HG03354 (cell line): ENCODE measurements at regions not wholly inside any gene's neighbourhood (a gene's known extent, or its start where the extent isn't known, plus 50 kb on each side); places are given as distances from the start of the nearest gene placed in this dataset.

Source experiments
- ATAC-seq: cut with Tn5 transposase; IDR thresholded peaks from one replicate; pipeline ENCODE4 v1.9.1; 2021; ENCODE audit warnings: mild to moderate bottlenecking; ENCODE audit not compliant: unreplicated experiment, poor library complexity, severe bottlenecking

- no peak for ATAC-seq
Observed at GRCh38 chr9:130780865-130781504, 54.1 kb upstream of the ABL1 start.

GRCh38 chr9:130781569-130781968, 53.5 kb upstream of the ABL1 start:
- ATAC-seq = no peak

DNA sequence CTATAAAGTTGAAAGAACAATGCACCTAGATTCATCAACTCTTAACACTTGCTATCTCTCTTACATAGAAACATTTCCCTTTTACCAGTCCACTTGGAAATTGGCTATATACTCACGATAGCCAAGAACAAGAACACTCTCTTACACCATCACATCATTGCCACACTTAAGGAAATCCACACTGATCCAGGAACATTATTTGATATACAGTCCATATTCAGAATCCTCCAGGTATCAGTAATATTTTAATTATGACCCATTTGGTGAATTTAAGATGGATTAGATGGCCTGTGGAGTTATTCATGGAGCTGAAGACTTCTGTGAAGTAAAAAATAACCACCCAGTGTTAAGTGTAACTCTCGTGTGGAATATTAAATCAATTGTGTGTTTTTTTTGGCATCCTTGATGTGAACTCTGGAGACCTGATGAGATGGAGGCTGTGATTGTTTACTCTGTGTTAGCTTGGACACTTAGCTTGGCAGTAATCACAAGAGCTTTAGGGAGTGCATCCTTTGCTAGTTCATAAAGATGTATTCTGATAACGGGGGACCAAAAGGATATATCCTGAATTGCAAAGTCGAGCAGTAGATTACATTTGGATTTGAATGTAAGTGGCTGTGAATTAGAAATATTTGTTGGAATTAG, 52.0 kb upstream of the ABL1 start:
- no peak for ATAC-seq

GRCh38 chr9:130785053-130785452, 50.0 kb upstream of the ABL1 start:
- no peak for ATAC-seq
